NCI-H82 treated with DMSO at 0.1 percent for 48 hours (cell line): ENCODE measurements at regions not wholly inside any gene's neighbourhood (a gene's known extent, or its start where the extent isn't known, plus 50 kb on each side); places are given as distances from the start of the nearest gene placed in this dataset.
"Not testable (repeated sequence)": the region's sequence is repeated elsewhere in the genome, so short reads cannot be mapped to it uniquely, and the experiment has no call there.

Experiments
- DNase-seq: peaks from one replicate; lab custom pipeline; 2025; ENCODE audit not compliant: unreplicated experiment; lab: John Stamatoyannopoulos, UW

DNA sequence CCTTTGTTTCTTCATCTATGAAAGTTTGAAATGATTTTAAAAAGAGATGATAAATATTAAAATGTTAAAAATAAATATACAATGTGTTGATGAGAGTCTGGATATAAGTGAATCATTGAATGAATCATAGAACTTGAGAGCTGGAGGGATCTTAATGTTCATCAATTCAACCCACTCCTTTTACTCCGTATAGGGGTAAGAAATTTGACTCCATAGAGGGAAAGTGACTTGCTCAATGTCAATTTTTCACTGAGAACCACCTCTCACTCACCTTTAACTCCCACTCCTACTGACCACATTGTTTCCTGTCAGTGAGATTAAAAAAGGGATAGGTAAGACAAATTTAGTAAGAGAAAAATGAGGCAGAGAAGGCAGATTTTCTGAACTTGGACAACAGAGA is 557.2 kb upstream of the GRIA3 start:
- DNase-seq, result no peak

DNA sequence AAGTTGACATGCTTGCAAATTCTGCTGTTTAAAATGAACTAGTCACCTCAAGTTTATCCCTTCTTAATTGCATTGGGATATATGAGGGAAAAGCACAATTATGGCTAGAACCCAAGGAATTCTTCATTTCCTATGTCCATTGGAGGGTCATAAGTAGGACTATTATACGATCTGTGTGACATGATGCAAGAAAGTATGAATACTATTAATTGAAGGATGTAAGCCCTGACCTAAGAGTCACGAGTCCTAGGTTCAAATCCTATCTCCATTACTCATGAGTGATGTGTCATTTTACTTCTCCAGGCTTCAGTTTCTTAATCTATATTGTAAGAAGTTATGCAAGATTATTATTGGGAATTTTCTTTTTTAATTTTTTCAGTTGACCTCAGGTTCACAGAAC is 542.9 kb upstream of the GRIA3 start:
- DNase-seq, result no peak

DNA sequence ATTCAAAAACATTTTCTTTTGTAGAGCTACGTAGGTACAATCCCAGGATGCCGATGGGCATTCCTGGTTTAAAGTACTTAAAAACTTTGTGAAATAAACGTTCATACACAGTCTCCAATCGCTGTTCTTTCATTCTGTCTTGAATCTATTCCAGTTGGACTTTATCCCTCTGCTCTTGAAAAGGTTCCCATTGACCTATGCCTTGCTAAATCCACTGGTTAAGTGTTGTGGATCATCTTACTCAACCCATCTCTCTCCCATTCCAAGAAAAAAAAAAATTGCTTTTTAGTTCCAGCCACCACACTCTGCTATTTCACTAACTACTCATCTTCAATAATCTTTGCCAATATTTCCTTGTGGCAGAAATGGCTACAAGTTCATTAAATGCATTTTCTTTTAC is 542.3 kb upstream of the GRIA3 start:
- DNase-seq, result no peak

DNA sequence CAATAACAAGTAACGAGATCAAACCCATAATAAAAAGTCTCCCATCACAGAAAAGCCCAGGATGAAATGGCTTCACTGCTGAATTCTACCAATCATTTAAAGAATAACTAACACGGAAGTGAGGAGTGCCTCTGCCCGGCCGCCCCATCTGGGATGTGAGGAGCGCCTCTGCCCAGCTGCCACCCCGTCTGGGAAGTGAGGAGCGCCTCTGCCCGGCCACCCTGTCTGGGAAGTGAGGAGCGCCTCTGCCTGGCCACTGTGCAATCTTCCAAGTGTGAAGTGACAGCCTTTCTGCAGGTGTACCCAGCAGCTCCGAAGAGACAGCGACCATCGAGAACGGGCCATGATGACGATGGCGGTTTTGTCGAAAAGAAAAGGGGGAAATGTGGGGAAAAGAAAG is 528.8 kb upstream of the GRIA3 start:
- DNase-seq, result not testable (repeated sequence)

DNA sequence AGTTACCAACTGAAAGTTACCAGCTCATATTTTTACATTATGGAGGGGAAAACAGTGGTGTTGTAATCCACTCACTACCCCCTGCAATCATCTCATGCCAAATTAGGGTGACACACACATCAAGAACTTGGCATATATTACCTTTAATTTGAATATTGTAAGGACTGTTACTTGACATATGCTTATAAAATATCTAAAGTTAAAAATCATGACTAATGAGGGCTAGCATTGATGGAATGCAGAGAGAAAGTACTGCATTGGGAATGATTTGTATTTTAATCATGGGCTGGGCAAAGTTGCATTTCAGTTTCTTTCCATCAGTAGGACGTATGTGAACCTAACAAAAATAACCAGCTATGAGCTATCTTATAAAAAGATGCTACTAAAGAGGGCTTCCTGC is 517.5 kb upstream of the GRIA3 start:
- DNase-seq, result no peak

DNA sequence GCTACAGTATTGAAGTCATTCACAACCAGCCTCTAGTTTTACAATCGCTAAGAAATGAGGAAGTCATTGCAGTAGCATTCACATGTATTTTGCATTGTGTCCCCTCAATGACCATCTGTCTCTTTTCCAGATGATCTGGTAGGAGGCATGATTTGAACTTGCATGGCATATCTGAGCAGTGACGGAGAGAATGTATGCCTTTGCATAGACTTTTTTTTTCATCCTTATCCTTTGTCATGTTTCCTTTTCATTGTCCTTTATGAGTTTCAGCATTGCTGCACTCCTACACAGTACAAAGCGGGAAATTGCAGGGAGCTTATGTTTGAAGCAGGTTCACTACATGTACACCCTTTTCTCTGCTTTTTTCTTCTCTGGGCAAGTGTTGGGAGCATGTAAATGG is 516.4 kb upstream of the GRIA3 start:
- DNase-seq, result no peak

DNA sequence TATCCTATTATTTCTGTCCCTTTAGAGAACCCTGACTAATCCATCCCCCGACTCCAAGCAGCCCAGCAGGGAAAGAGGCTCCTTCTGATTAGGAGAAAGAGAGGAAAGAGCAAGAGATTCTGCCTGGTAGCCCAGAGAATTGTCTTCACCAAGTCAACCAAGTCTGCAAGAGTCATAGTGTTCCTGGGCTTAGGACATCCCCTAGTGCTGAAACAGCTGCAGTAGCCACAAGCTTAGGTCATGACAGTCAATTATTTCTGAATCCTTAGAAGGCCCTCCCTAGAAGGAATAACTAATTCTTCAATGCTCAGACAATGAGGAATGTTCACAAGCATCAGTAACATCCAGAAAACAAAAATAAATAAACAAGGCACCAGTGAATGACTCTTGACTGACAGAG is 480.3 kb upstream of the GRIA3 start:
- DNase-seq, result no peak

DNA sequence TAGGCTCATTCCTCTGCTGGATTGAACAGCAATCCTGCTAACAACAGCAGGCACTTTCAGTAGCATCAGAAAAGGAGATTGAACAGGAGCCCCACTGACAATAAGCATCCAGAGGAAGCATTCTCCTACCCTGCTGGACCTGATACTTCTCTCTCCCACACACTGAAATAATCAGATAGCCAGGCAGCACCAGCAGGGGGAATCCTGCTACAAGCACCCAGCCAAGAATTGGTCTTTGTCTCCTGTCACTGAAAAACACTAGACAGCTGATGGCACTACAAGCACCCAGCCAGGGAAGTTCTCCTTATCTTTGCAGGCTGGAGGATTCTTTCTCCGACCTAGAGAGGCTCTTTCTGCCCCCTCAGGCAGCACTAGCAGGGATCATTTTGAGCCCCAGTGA is 444.3 kb upstream of the GRIA3 start:
- DNase-seq, result no peak

DNA sequence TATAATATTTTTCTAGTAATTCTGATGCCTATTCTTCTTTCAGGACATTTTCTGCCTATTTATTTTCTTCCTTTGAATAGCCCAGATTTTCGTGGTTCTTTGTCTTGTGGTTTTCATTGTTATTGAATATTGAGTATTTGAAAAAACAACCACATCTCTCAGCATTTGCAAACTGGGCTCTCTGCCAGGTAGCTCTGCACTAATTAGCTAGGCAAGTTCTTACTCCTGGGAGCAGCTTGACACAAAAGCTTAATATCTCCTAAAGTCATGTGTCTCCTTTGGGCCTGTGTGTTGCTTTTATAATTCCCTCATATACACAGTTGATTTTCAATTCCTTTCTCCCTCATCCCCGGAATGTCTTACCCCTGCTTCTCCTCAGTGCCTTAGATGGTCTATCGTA is 413.5 kb upstream of the GRIA3 start:
- no peak for DNase-seq

DNA sequence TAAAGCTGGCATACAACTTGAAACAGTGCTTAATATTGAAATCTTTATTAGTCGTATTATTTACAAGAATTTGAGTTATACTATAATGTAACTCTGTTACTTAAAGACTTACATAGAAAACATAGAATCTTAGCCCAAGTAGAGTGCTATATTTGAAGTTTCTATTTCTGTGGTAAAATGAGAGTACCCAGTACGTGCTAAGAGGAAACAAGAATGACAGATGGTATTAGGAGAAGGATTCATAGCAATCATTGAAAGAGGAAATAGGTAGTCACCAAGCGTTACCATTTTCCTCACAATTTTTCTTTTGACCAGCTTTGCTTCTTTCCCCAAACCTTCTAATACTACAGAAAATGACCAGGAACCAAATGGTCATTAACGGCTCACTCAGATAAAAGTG is 412.1 kb upstream of the GRIA3 start:
- no peak for DNase-seq

DNA sequence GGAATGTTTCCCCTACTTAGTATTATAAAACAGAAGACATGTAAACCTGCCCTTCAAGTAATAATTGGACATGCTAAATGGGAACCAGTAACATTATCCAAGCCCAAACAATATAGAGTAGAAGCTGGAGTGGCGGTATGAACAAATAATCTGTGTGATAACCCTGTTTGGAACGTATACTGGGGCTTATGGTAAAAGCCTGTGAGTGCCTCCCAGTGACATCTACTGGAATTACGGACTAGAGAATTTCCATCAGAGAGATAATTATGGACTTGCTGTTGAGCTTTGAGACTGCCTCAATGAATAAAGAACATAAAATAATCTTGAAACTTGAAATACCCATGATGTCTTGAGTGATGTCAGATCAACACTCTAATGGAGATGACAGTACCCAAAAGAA is 406.3 kb upstream of the GRIA3 start:
- no peak for DNase-seq

DNA sequence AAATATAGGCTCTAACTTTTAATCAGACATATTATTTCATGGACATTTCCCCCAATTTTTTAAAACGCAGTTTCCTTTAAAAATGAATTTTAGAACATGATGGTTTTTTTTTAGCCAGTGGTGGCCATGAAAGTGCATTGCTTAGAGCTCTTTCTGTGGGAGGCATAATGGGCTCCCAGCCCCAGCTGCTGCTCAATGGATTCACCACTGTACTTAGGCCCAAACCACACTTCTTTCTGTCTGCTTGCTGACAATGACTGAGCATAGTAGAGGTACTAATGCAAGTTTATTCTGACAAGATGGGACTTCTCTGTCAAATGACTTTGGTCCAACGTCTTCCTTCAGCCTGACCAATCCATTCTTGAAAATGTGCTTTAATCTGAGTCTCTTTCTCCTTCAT is 400.2 kb upstream of the GRIA3 start:
- DNase-seq, result no peak

DNA sequence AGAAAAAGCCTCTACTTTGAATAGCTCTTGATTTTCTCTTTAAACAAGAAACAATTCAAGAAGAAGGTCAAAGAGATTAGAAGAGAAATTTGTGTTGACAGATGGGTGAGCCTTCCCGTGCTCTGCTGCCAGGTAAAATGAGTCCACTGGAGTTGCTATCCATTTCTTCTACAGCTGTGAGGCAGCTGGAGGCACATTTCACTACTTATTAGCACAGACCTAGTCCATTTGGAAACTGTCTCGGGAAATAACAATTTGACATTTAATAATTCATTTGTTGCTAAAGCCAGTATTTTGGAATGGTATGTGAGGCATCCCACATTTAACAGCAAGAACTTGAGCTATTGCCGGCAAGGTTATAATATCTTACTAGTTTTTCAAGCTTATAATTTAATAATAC is 396.8 kb upstream of the GRIA3 start:
- DNase-seq, result no peak

DNA sequence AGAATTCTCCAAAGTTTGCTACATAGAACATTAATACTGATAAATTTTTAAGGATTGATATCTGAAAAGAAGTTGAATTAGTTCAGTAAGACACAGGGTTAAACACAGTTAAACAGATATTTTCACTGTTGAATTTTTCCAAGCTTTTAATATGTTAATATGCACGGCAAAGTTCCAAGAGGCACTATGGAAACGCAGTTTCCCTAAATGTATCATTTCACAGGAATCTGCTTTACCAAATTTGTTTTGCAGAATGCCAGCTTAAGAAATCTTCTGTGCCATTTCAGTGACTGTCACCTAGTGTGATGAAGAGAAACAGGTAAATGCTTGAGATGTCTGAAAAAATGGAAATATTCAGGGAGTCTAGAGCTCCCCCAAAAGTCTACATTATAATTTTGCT is 395.9 kb upstream of the GRIA3 start:
- DNase-seq, result no peak

DNA sequence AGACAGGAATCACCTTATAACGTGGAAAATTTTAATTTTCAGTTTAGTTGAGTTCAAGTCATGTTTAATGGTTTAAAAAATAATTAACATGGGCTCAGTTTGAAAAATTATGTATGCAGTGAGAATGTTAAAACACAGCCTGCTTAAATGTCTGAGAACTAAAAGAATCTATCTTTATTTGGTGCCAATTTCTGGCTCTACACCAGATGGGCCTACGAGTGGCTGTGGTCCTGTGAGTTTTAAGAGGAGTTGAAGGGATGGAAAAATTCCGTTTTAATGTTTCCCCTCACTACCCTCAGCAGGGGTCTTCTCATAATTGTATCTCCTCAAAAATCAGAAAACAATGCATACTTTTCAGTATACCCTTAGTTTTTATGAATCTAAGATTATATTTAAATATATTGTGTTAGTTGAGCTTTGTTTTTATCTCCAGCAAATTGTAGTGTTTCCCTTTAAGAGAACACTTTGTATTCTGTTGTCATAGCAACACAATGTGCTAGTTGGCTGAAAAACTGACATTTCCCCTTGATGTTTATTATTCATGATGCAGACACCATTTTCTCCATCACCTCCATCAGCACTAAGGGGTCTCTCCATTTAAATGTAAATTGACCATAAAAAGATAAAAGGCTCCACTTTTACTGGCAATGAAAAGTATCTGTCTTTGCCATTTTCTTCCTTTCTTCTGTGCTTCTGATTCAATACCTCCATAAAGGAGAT is 393.5 kb upstream of the GRIA3 start:
- no peak for DNase-seq

DNA sequence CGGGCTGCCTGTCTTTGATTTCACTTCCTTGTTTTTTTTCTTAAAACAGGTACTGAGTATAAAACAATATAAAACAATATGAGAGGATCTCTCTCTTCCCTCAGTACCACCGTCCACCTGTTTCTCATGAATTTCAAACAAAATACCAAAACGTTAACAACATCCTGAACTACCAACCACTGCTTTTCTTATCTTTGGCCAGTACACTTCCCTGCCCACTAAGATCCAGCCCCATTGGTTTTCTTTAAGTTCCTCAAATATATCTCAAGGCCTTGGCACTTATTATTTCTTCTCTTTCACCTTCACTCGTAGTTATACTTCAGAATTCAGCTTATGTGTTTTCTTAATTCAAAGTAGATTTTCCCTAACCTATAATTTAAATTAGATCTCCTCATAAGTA is 370.2 kb upstream of the GRIA3 start:
- no peak for DNase-seq

DNA sequence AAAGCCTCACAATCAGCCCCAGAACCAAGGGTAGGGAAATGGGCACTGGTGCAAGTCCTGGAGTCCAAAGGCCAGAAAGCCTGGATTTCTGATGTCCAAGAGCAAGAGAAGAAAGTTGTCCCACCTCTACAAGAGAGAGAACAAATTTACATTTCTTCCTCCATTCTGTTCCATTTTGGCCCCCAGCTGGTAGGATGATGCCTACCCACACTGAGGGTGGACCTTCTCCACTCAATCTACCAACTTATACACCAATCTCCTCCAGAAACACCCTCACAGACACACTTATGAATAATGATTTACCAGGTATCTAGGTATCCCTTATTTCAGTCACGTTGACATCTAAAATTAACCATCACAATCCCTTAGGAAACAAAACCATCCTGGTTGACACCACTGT is 367.8 kb upstream of the GRIA3 start:
- DNase-seq, result no peak

DNA sequence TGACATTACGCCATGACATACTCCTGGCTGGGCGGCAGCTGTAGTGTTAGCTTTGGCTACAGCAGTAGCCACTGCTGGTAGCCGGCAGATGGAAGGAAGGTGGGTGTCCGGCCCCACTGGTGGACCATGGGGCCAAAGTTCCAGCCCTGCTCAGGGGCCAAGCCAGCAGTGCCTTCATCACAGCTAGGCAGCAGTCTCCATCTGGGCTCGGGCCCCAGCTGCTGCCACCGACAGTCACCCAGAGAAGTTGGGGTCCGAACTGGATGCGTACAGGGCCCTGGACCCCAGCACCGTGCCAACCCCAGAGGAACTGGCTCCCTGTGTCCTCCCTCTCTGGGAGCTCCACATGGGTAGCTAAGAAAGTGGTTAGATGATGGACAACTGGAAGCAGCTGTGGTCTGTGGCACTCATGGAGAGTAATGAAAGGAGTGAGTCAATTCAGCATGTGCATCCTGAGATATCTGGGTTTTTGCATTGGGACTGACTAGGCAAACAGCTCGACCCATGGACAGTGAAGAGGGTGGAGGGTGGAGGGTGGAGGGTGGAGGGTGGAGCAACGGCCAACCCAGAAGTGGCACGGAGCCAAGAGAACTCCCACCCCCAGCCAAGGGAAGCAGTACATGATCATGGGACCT is 366.6 kb upstream of the GRIA3 start:
- DNase-seq, result no peak

DNA sequence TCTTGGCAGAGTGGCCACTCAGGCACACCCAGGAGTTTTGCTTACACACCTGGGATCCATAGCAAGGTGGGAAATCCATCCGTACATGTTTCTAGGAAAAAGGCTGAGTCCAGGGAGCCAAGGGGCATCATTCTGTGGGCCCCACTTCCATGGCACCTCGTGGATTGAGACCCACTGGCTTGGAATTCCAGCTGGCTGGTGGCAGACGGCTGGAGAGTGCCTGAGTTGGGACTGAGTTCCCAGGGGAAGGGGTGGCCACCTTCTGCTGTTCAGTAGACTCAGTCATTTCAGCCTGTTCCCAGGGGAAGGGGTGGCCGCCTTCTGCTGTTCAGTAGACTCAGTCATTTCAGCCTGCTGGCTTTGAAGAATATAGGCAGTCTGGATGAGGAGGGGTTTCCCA is 366.0 kb upstream of the GRIA3 start:
- no peak for DNase-seq

DNA sequence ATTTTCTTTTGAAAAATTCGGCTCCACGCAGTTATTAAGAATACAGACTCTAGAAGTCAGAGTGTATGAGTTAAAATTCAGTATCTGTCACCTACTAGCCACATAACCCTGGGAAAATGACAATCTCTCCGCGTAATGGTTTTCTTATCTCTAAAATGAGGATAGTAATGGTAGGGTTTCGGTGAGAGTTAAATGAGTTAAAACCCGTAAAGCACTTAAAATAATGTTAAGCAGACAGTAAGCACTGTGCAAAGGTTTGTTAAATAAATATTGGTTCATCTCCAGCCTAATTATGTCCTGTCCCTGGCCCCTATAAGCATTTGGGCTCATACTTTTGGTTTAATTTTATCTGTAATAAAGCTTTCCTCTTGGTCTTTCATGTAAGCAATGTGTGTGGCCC is 350.8 kb upstream of the GRIA3 start:
- no peak for DNase-seq

DNA sequence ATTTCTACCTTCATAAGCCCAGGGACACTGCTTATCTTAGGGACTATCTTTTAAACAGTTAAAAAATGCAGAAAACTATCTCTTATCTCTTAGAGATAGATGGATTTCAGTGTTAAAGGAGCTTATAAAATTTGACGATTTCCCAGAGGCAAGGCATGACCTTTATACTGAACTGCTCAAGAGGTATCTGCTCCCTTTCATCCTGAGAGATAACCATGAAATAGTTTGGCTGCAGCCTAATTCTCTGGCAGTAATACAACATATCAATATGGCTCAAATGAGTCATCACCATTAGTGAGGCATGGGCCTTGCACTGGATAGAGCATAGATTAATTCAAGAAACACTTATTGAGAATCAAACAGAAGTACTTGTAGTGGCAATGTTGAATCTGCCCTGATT is 348.2 kb upstream of the GRIA3 start:
- no peak for DNase-seq

DNA sequence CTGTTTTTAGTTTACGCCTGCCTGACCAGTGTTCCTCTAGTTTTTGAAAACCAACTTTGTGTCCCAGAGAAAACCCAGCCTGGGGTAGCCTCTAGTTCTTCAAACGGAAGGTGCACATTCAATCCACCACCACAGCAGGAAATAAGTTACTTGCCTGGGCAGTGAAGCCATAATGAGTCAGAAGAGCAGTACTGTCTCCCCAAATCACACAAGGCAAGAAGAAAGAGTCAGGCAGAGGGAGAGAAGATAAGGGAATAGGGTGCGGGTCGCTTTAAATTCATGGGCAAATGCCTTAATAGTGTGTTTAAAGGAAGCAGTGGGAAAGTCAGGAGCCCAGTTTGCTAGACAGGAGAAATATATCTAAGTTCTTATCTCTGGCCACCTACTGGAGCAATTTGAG is 333.8 kb upstream of the GRIA3 start:
- no peak for DNase-seq

DNA sequence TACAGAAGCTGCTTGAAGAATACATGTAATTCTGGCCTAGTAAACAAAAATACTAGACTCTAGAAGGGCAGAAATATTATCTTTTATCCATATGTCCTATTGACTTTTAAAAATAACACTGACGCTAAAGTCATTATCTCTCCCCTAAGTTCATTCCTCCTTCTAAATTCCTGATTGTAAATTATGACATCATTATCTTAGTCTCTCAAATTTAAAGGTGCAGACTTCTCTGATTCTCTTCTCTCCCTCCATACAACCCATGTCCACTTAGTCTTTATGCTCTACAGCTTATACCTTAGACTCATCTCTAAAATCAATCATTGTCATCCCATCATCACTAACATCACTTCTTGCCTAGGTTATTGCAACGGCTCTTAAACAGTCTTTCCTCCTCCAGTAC is 327.9 kb upstream of the GRIA3 start:
- no peak for DNase-seq
